ENCODE measurements at regions not wholly inside any gene's neighbourhood (a gene's known extent, or its start where the extent isn't known, plus 50 kb on each side); places are given as distances from the start of the nearest gene placed in this dataset.

DNA sequence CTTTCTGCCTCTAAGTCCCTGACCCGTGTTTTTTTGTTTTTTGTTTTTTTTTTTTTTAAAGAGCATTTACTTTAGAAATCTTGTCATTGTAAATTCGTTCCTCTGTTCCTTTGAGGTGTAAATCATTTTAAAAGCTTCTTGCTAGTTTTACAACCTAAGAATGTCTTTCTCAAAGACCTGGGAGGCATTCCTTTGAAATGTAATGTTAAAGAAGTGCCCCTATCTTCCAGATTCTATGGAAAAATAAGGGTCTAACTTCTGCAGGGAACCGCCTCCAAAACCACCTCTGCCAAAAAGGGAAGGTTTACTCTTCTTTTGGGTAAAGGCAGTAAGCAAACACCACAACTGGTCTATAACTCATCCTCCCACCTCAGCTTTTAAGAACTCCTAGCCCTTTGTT is 259.6 kb upstream of the ZNF804A start:
- intact Hi-C loops (cut with DNase I): no loop called here

GRCh38 chr2:184339966-184340365 is 258.4 kb upstream of the ZNF804A start:
- Histone ChIP-seq H3K27me3 (ENCODE audit: control insufficient read depth, insufficient read depth, low read length) (no peaks in the 10 kb centered on the region), H3K27ac (ENCODE audit: low read depth in 2 of 2, low read length in 2 of 2) (no peak overlapping the region), H3K9me3 (ENCODE audit: control insufficient read depth in 2 of 3, insufficient read depth in 1 of 3, low read length in 3 of 3) (no peaks in the 10 kb centered on the region), H3K4me3 (ENCODE audit: low read length in 3 of 3) (no peak overlapping the region), H3K36me3 (ENCODE audit: control insufficient read depth in 2 of 3, insufficient read depth in 3 of 3, low read length in 3 of 3) (no peaks in the 10 kb centered on the region), H3K9ac (ENCODE audit: low read length in 3 of 3) (no peak overlapping the region), H3K4me1 (ENCODE audit: control insufficient read depth in 2 of 3, insufficient read depth in 2 of 3, low read depth in 1 of 3, low read length in 3 of 3) (peaks cover 0 to 4% (median 0%) of the 10 kb centered on the region in 3 donors)
- intact Hi-C loops (cut with DNase I): no loop called here
- DNase-seq: no peak
- TF ChIP-seq, protein P1, sequence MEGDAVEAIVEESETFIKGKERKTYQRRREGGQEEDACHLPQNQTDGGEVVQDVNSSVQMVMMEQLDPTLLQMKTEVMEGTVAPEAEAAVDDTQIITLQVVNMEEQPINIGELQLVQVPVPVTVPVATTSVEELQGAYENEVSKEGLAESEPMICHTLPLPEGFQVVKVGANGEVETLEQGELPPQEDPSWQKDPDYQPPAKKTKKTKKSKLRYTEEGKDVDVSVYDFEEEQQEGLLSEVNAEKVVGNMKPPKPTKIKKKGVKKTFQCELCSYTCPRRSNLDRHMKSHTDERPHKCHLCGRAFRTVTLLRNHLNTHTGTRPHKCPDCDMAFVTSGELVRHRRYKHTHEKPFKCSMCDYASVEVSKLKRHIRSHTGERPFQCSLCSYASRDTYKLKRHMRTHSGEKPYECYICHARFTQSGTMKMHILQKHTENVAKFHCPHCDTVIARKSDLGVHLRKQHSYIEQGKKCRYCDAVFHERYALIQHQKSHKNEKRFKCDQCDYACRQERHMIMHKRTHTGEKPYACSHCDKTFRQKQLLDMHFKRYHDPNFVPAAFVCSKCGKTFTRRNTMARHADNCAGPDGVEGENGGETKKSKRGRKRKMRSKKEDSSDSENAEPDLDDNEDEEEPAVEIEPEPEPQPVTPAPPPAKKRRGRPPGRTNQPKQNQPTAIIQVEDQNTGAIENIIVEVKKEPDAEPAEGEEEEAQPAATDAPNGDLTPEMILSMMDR (IDR thresholded peaks at IDR 0.05; ENCODE audit: borderline replicate concordance, extremely low read depth, insufficient read depth): no peak
- no peak for FAIRE-seq

More for the DNA sequence above, 259.6 kb upstream of the ZNF804A start:
- TF ChIP-seq, protein P1 (IDR thresholded peaks at IDR 0.05; ENCODE audit: borderline replicate concordance, extremely low read depth, insufficient read depth): no peak
- no peaks in the 10 kb centered on the region for H3K9me3 ChIP-seq (ENCODE audit: control insufficient read depth in 2 of 3, insufficient read depth in 1 of 3, low read length in 3 of 3)
- no peak overlapping the region for H3K9ac ChIP-seq (ENCODE audit: low read length in 3 of 3)
- H3K27ac ChIP-seq (ENCODE audit: low read depth in 2 of 2, low read length in 2 of 2): no peak overlapping the region
- no peak for DNase-seq
- H3K36me3 ChIP-seq (ENCODE audit: control insufficient read depth in 2 of 3, insufficient read depth in 3 of 3, low read length in 3 of 3): no peaks in the 10 kb centered on the region
- no peak overlapping the region for H3K4me3 ChIP-seq (ENCODE audit: low read length in 3 of 3)
- no peaks in the 10 kb centered on the region for H3K27me3 ChIP-seq (ENCODE audit: control insufficient read depth, insufficient read depth, low read length)
- FAIRE-seq: no peak
- H3K4me1 ChIP-seq (ENCODE audit: control insufficient read depth in 2 of 3, insufficient read depth in 2 of 3, low read depth in 1 of 3, low read length in 3 of 3): peaks cover 0 to 4% (median 0%) of the 10 kb centered on the region in 3 donors

GRCh38 chr2:184346338-184346862 is 251.9 kb upstream of the ZNF804A start:
- no peaks in the 10 kb centered on the region for H3K4me1 ChIP-seq (ENCODE audit: control insufficient read depth in 2 of 3, insufficient read depth in 2 of 3, low read depth in 1 of 3, low read length in 3 of 3)
- intact Hi-C loops (cut with DNase I): no loop called here
- no peak for DNase-seq
- H3K9me3 ChIP-seq (ENCODE audit: control insufficient read depth in 2 of 3, insufficient read depth in 1 of 3, low read length in 3 of 3): no peaks in the 10 kb centered on the region
- TF ChIP-seq, protein P1 (IDR thresholded peaks at IDR 0.05; ENCODE audit: borderline replicate concordance, extremely low read depth, insufficient read depth): no peak
- no peak for FAIRE-seq
- H3K4me3 ChIP-seq (ENCODE audit: low read length in 3 of 3): no peak overlapping the region
- no peak overlapping the region for H3K27ac ChIP-seq (ENCODE audit: low read depth in 2 of 2, low read length in 2 of 2)
- H3K36me3 ChIP-seq (ENCODE audit: control insufficient read depth in 2 of 3, insufficient read depth in 3 of 3, low read length in 3 of 3): no peaks in the 10 kb centered on the region
- no peak overlapping the region for H3K9ac ChIP-seq (ENCODE audit: low read length in 3 of 3)
- no peaks in the 10 kb centered on the region for H3K27me3 ChIP-seq (ENCODE audit: control insufficient read depth, insufficient read depth, low read length)

DNA sequence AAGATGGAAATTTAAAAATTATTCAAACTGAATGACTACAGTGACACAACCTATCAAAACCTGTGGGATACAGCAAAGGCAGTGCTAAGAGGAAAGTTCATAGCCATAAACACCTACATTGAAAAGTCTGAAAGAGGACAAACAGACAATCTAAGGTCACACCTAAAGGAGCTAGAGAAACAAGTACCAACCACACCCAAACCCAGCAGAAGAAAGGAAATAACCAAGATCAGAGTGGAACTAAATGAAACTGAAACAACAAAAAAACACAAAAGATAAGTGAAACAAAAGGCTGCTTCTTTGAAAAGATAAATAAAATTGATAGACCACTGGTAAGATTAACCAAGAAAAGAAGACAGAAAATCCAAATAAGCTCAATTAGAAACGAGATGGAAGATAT is 247.2 kb upstream of the ZNF804A start:
- intact Hi-C loops (cut with DNase I): no loop called here
- H3K9ac ChIP-seq (ENCODE audit: low read length in 3 of 3): no peak overlapping the region
- FAIRE-seq (no peak), DNase-seq (no peak)
- TF ChIP-seq, protein P1 (IDR thresholded peaks at IDR 0.05; ENCODE audit: borderline replicate concordance, extremely low read depth, insufficient read depth): no peak
- no peaks in the 10 kb centered on the region for H3K9me3 ChIP-seq (ENCODE audit: control insufficient read depth in 2 of 3, insufficient read depth in 1 of 3, low read length in 3 of 3)
- no peaks in the 10 kb centered on the region for H3K4me1 ChIP-seq (ENCODE audit: control insufficient read depth in 2 of 3, insufficient read depth in 2 of 3, low read depth in 1 of 3, low read length in 3 of 3)
- H3K27ac ChIP-seq (ENCODE audit: low read depth in 2 of 2, low read length in 2 of 2): no peak overlapping the region
- no peaks in the 10 kb centered on the region for H3K27me3 ChIP-seq (ENCODE audit: control insufficient read depth, insufficient read depth, low read length)
- no peak overlapping the region for H3K4me3 ChIP-seq (ENCODE audit: low read length in 3 of 3)
- no peaks in the 10 kb centered on the region for H3K36me3 ChIP-seq (ENCODE audit: control insufficient read depth in 2 of 3, insufficient read depth in 3 of 3, low read length in 3 of 3)
